ENCODE measurements at regions not wholly inside any gene's neighbourhood (a gene's known extent, or its start where the extent isn't known, plus 50 kb on each side); places are given as distances from the start of the nearest gene placed in this dataset.

- H3K27me3 ChIP-seq (replicated peaks; ENCODE audit: insufficient read depth): no peaks in the 10 kb centered on the region
- intact Hi-C loops (cut with DNase I): no loop called here
- H3K27ac ChIP-seq: no peak overlapping the region
- TF ChIP-seq CTCF (IDR thresholded peaks at IDR 0.05) (no peak), POLR2A (IDR thresholded peaks at IDR 0.05) (no peak), POLR2AphosphoS5 (IDR thresholded peaks at IDR 0.05) (no peak)
- no peaks in the 10 kb centered on the region for H3K4me1 ChIP-seq (replicated peaks)
- DNase-seq (ENCODE audit: low spot score): no peak
- H3K9me3 ChIP-seq: no peaks in the 10 kb centered on the region
- WGBS: 69% methylated on average over 3 of the region's 3 CpGs
- no peaks in the 10 kb centered on the region for H3K36me3 ChIP-seq
- H3K4me3 ChIP-seq: no peak overlapping the region
These were observed 58.3 kb downstream of the INHBB start for GRCh38 chr2:120404274-120404673.

- no peaks in the 10 kb centered on the region for H3K27me3 ChIP-seq (replicated peaks; ENCODE audit: insufficient read depth)
- no peak for DNase-seq (ENCODE audit: low spot score)
- no peak overlapping the region for H3K27ac ChIP-seq
- no peaks in the 10 kb centered on the region for H3K9me3 ChIP-seq
- intact Hi-C loops (cut with DNase I): no loop called here
- TF ChIP-seq POLR2A (IDR thresholded peaks at IDR 0.05): no peak
- no peaks in the 10 kb centered on the region for H3K4me1 ChIP-seq (replicated peaks)
- no peak overlapping the region for H3K4me3 ChIP-seq
- no peaks in the 10 kb centered on the region for H3K36me3 ChIP-seq
- 88% methylated on average over 19 of the region's 19 CpGs for WGBS
These were observed 59.2 kb downstream of the INHBB start for GRCh38 chr2:120404941-120405758.

GRCh38 chr2:120405759-120406099 lies 59.8 kb downstream of the INHBB start:
- TF ChIP-seq POLR2A (IDR thresholded peaks at IDR 0.05) (no peak), POLR2AphosphoS5 (IDR thresholded peaks at IDR 0.05) (no peak), CTCF (IDR thresholded peaks at IDR 0.05) (no peak)
- H3K4me1 ChIP-seq (replicated peaks): no peaks in the 10 kb centered on the region
- H3K9me3 ChIP-seq: no peaks in the 10 kb centered on the region
- 89% methylated on average over 5 of the region's 5 CpGs for WGBS
- no peaks in the 10 kb centered on the region for H3K36me3 ChIP-seq
- no peaks in the 10 kb centered on the region for H3K27me3 ChIP-seq (replicated peaks; ENCODE audit: insufficient read depth)
- no peak for DNase-seq (ENCODE audit: low spot score)
- no peak overlapping the region for H3K4me3 ChIP-seq
- H3K27ac ChIP-seq: no peak overlapping the region
- intact Hi-C loops (cut with DNase I): no loop called here

- intact Hi-C loops (cut with DNase I): no loop called here
- Histone ChIP-seq H3K36me3 (no peaks in the 10 kb centered on the region), H3K27ac (no peak overlapping the region), H3K4me3 (no peak overlapping the region), H3K4me1 (replicated peaks) (no peaks in the 10 kb centered on the region), H3K9me3 (no peaks in the 10 kb centered on the region), H3K27me3 (replicated peaks; ENCODE audit: insufficient read depth) (no peaks in the 10 kb centered on the region)
- TF ChIP-seq POLR2A (IDR thresholded peaks at IDR 0.05) (no peak), CTCF (IDR thresholded peaks at IDR 0.05) (no peak), POLR2AphosphoS5 (IDR thresholded peaks at IDR 0.05) (no peak)
- 80% methylated on average over 9 of the region's 9 CpGs for WGBS
- no peak for DNase-seq (ENCODE audit: low spot score)
These were observed 60.6 kb downstream of the INHBB start for GRCh38 chr2:120406566-120406965.

- 87% methylated on average over 3 of the region's 3 CpGs for WGBS
- no peak overlapping the region for H3K27ac ChIP-seq
- no peak for DNase-seq (ENCODE audit: low spot score)
- H3K4me1 ChIP-seq (replicated peaks): no peaks in the 10 kb centered on the region
- H3K27me3 ChIP-seq (replicated peaks; ENCODE audit: insufficient read depth): no peaks in the 10 kb centered on the region
- no peaks in the 10 kb centered on the region for H3K9me3 ChIP-seq
- H3K36me3 ChIP-seq: no peaks in the 10 kb centered on the region
- TF ChIP-seq CTCF (IDR thresholded peaks at IDR 0.05) (no peak), POLR2AphosphoS5 (IDR thresholded peaks at IDR 0.05) (no peak), POLR2A (IDR thresholded peaks at IDR 0.05) (no peak)
- intact Hi-C loops (cut with DNase I): no loop called here
- no peak overlapping the region for H3K4me3 ChIP-seq
These were observed 64.6 kb downstream of the INHBB start for GRCh38 chr2:120410487-120410886.
